WTC11 (cell line): ENCODE measurements at regions not wholly inside any gene's neighbourhood (a gene's known extent, or its start where the extent isn't known, plus 50 kb on each side); places are given as distances from the start of the nearest gene placed in this dataset.

Experiments
- ATAC-seq: fragments of 200-7000 bp; cut with Tn5 transposase; 2 replicates; pipeline ENCODE4 v1.10.0; 2021; ENCODE audit warnings: mild to moderate bottlenecking, moderate library complexity
- CTCF ChIA-PET: fragments of 300-600 bp; sonication (Branson Sonifier 250); formaldehyde crosslinking; loops from one replicate; lab custom pipeline; 2021; ENCODE audit warnings: antibody characterized with exemption; lab: Charles Lee
- POLR2A ChIA-PET: fragments of 350-600 bp; sonication (Branson Sonifier 250); formaldehyde crosslinking; loops from one replicate; lab custom pipeline; 2021; ENCODE audit warnings: antibody characterized with exemption; lab: Charles Lee
- DNase-seq: peaks from one replicate; pipeline ENCODE4 v3.0.0; 2021; ENCODE audit warnings: low spot score
- H3K27ac Mint-ChIP-seq: 2 replicates; pipeline ENCODE4 v1.8.0; 2021; ENCODE audit warnings: mixed read lengths
- H3K27me3 Mint-ChIP-seq: 2 replicates; pipeline ENCODE4 v1.8.0; 2021; ENCODE audit warnings: low read depth, mild to moderate bottlenecking, moderate library complexity, mixed read lengths
- H3K36me3 Mint-ChIP-seq: 2 replicates; pipeline ENCODE4 v1.8.0; 2021; ENCODE audit warnings: mixed read lengths
- H3K4me1 Mint-ChIP-seq: 2 replicates; pipeline ENCODE4 v1.8.0; 2022; ENCODE audit warnings: mixed read lengths
- H3K4me3 Mint-ChIP-seq: 2 replicates; pipeline ENCODE4 v1.8.0; 2021; ENCODE audit warnings: mild to moderate bottlenecking, moderate library complexity, mixed read lengths
- H3K9me3 Mint-ChIP-seq: 2 replicates; pipeline ENCODE4 v1.8.0; 2021; ENCODE audit warnings: mixed read lengths
- AFF4 ChIP-seq: sonication (generic); formaldehyde crosslinking; IDR thresholded peaks from 2 replicates; pipeline ENCODE4 v1.8.1; 2023; ENCODE audit warnings: mild to moderate bottlenecking, missing genetic modification reagents, borderline replicate concordance
- ATF2 ChIP-seq: sonication (generic); formaldehyde crosslinking; IDR thresholded peaks from 2 replicates; pipeline ENCODE4 v1.8.1; 2022; ENCODE audit warnings: low read depth, missing genetic modification reagents, borderline replicate concordance
- CBFB ChIP-seq: sonication (generic); formaldehyde crosslinking; IDR thresholded peaks from 2 replicates; pipeline ENCODE4 v1.8.1; 2022; ENCODE audit warnings: mild to moderate bottlenecking, low read depth, missing genetic modification reagents
- E2F4 ChIP-seq: sonication (generic); formaldehyde crosslinking; IDR thresholded peaks from 2 replicates; pipeline ENCODE4 v1.8.1; 2022; ENCODE audit warnings: low read depth, mild to moderate bottlenecking, moderate library complexity, missing genetic modification reagents, borderline replicate concordance
- E2F5 ChIP-seq: sonication (generic); formaldehyde crosslinking; IDR thresholded peaks from 2 replicates; pipeline ENCODE4 v1.8.1; 2022; ENCODE audit warnings: mild to moderate bottlenecking, moderate library complexity, missing genetic modification reagents
- FOXP4 ChIP-seq: sonication (generic); formaldehyde crosslinking; IDR thresholded peaks from 2 replicates; pipeline ENCODE4 v1.8.0; 2022; ENCODE audit warnings: mild to moderate bottlenecking, missing genetic modification reagents
- NR1H2 ChIP-seq: sonication (generic); formaldehyde crosslinking; IDR thresholded peaks from 2 replicates; pipeline ENCODE4 v1.9.0; 2021; ENCODE audit warnings: mild to moderate bottlenecking, moderate library complexity, missing genetic modification reagents
- SMAD4 ChIP-seq: sonication (generic); formaldehyde crosslinking; IDR thresholded peaks from 2 replicates; pipeline ENCODE4 v1.8.0; 2022; ENCODE audit warnings: mild to moderate bottlenecking, missing genetic modification reagents
- STAT6 ChIP-seq: sonication (generic); formaldehyde crosslinking; conservative IDR thresholded peaks from 2 replicates; pipeline ENCODE4 v1.8.1; 2023; ENCODE audit warnings: mild to moderate bottlenecking, low read depth, missing genetic modification reagents, moderate library complexity
- TCF7 ChIP-seq: sonication (generic); formaldehyde crosslinking; IDR thresholded peaks from 2 replicates; pipeline ENCODE4 v1.8.0; 2022; ENCODE audit warnings: mild to moderate bottlenecking, low read depth, missing genetic modification reagents, moderate library complexity
- TEAD1 ChIP-seq: sonication (generic); formaldehyde crosslinking; IDR thresholded peaks from 2 replicates; pipeline ENCODE4 v1.8.0; 2022; ENCODE audit warnings: mild to moderate bottlenecking, missing genetic modification reagents
- USF2 ChIP-seq: sonication (generic); formaldehyde crosslinking; IDR thresholded peaks from 2 replicates; pipeline ENCODE4 v1.8.1; 2023; ENCODE audit warnings: mild to moderate bottlenecking, missing genetic modification reagents, moderate library complexity
- ZBTB43 ChIP-seq: sonication (generic); formaldehyde crosslinking; IDR thresholded peaks from 2 replicates; pipeline ENCODE4 v1.8.1; 2023; ENCODE audit warnings: mild to moderate bottlenecking, missing genetic modification reagents
- ZNF121 ChIP-seq: sonication (generic); formaldehyde crosslinking; IDR thresholded peaks from 2 replicates; pipeline ENCODE4 v1.8.0; 2023; ENCODE audit warnings: missing genetic modification reagents
- ZNF138 ChIP-seq: sonication (generic); formaldehyde crosslinking; conservative IDR thresholded peaks from 2 replicates; pipeline ENCODE4 v1.8.1; 2022; ENCODE audit warnings: mild to moderate bottlenecking, moderate library complexity, missing genetic modification reagents
- ZNF219 ChIP-seq: sonication (generic); formaldehyde crosslinking; IDR thresholded peaks from 2 replicates; pipeline ENCODE4 v1.8.0; 2023; ENCODE audit warnings: missing genetic modification reagents, mild to moderate bottlenecking, borderline replicate concordance
- ZNF423 ChIP-seq: fragments of 250-450 bp; sonication (Bioruptor Pico); IDR thresholded peaks from 2 replicates; pipeline ENCODE4 v2.1.2; 2022; ENCODE audit warnings: mild to moderate bottlenecking, moderate library complexity
- ZSCAN18 ChIP-seq: fragments of 250-450 bp; sonication (Bioruptor Pico); IDR thresholded peaks from 2 replicates; pipeline ENCODE4 v2.1.2; 2022; ENCODE audit warnings: mild to moderate bottlenecking, moderate library complexity

- no peak for TF ChIP-seq AFF4 (CRISPR knock-in tag)
- no peak for TF ChIP-seq ZNF138 (CRISPR knock-in tag)
These were observed 58.1 kb upstream of the SIX3 start (continued) for GRCh38 chr2:44883356-44883755.

GRCh38 chr2:44884231-44884630 lies 57.3 kb upstream of the SIX3 start:
- no peak for ATAC-seq
- H3K36me3 Mint-ChIP-seq: no peaks in the 10 kb centered on the region
- no peak overlapping the region for H3K27ac Mint-ChIP-seq
- DNase-seq: no peak
- H3K27me3 Mint-ChIP-seq: peaks cover 4% of the 10 kb centered on the region
- no peak overlapping the region for H3K4me3 Mint-ChIP-seq
- H3K9me3 Mint-ChIP-seq: peaks cover 3% of the 10 kb centered on the region; the same call in 1 of the 2 replicates
- TF ChIP-seq ZBTB43 (CRISPR knock-in tag): no peak
- TF ChIP-seq E2F5 (CRISPR knock-in tag): no peak
- no peak for TF ChIP-seq ZNF219
- no peak for TF ChIP-seq USF2 (CRISPR knock-in tag)
- no peak for TF ChIP-seq NR1H2
- no peak for TF ChIP-seq ZNF121 (CRISPR knock-in tag)
- no peak for TF ChIP-seq TEAD1 (CRISPR knock-in tag)
- TF ChIP-seq E2F4 (CRISPR knock-in tag): no peak
- no peak for TF ChIP-seq ZNF423 (CRISPR knock-in tag)
- TF ChIP-seq CBFB (CRISPR knock-in tag): no peak
- no peak for TF ChIP-seq SMAD4 (CRISPR knock-in tag)
- no peak for TF ChIP-seq ATF2
- TF ChIP-seq ZSCAN18: no peak
- TF ChIP-seq STAT6 (CRISPR knock-in tag): no peak
- no peak for TF ChIP-seq FOXP4 (CRISPR knock-in tag)
- TF ChIP-seq TCF7 (CRISPR knock-in tag): no peak
- TF ChIP-seq, all 79 proteins: peak for 0
- H3K4me1 Mint-ChIP-seq: peaks cover 31% of the 10 kb centered on the region
- POLR2A ChIA-PET: no interaction called here
- CTCF ChIA-PET: interaction anchor here (1.1 kb wide), 1 partner anchor 25 kb away, joined by 3 read pairs; no protein-coding TSS in a partner anchor
